ENCODE measurements at regions not wholly inside any gene's neighbourhood (a gene's known extent, or its start where the extent isn't known, plus 50 kb on each side); places are given as distances from the start of the nearest gene placed in this dataset.
"Not testable (repeated sequence)": the region's sequence is repeated elsewhere in the genome, so short reads cannot be mapped to it uniquely, and the experiment has no call there.

- Histone ChIP-seq H3K36me3 (ENCODE audit: control insufficient read depth, insufficient read depth, low read length) (no peaks in the 10 kb centered on the region), H3K27ac (ENCODE audit: low read depth, low read length, severe bottlenecking) (no peak overlapping the region), H3K4me1 (ENCODE audit: control insufficient read depth, insufficient read depth, low read length, poor library complexity, severe bottlenecking) (no peaks in the 10 kb centered on the region), H3K4me3 (ENCODE audit: extremely low read depth, insufficient read depth, low read length, poor library complexity, severe bottlenecking) (no peak overlapping the region), H3K9me3 (ENCODE audit: control insufficient read depth, low read length) (no peaks in the 10 kb centered on the region)
- WGBS, 2 experiments (ENCODE audit: insufficient coverage in 2 of 2) = 92 to 94% methylated on average over 3 to 4 of the region's 4 CpGs
Observed at GRCh38 chr4:66275411-66276038, 605.2 kb upstream of the EPHA5 start.

- H3K27ac ChIP-seq (ENCODE audit: low read depth, low read length, severe bottlenecking) = no peak overlapping the region
- no peaks in the 10 kb centered on the region for H3K9me3 ChIP-seq (ENCODE audit: control insufficient read depth, low read length)
- WGBS, 2 experiments (ENCODE audit: insufficient coverage in 2 of 2) = no CpG with 5 or more reads among the region's 1 CpG
- H3K36me3 ChIP-seq (ENCODE audit: control insufficient read depth, insufficient read depth, low read length) = no peaks in the 10 kb centered on the region
- H3K4me1 ChIP-seq (ENCODE audit: control insufficient read depth, insufficient read depth, low read length, poor library complexity, severe bottlenecking) = no peaks in the 10 kb centered on the region
- H3K4me3 ChIP-seq (ENCODE audit: extremely low read depth, insufficient read depth, low read length, poor library complexity, severe bottlenecking) = no peak overlapping the region
Observed at GRCh38 chr4:66273110-66273509, 602.8 kb upstream of the EPHA5 start.

DNA sequence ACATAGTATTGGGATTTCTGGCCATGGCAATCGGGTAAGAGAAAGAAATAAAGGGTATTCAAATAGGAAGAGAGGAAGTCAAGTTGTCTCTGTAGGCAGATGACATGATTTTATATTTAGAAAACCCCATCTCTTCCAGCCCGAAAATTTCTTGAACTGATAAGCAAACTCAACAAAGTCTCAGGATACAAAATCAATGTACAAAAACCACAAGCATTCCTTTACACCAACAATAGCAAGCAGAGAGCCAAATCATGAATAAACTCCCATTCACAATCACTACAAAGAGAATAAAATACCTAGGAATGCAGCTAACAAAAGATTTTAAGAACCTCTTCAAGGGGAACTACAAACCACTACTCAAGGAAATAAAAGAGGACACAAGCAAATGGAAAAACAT lies 600.1 kb upstream of the EPHA5 start:
- WGBS, 2 experiments (ENCODE audit: insufficient coverage in 2 of 2) = 82 to 100% methylated on average over 1 of the region's 2 CpGs

DNA sequence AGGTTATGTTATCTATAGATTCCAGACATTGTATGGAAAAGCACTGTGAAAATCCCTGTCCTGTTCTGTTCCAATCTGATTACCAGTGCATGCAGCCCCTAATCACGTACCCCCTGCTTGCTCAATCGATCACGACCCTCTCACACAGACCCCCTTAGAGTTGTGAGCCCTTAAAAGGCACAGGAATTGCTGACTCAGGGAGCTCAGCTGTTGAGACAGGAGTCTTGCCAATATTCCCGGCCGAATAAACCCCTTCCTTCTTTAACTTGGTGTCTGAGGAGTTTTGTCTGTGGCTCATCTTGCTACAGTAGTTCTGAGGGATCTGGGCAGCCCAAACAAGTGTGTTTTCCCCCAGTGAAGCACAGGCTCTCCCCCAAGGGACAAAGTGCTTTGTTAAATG lies 596.3 kb upstream of the EPHA5 start:
- 72 to 80% methylated on average over 1 to 2 of the region's 5 CpGs for WGBS, 2 experiments (ENCODE audit: insufficient coverage in 2 of 2)
- H3K9me3 ChIP-seq (ENCODE audit: control insufficient read depth, low read length) = not testable (repeated sequence)

More for the DNA sequence above, 600.1 kb upstream of the EPHA5 start:
- not testable (repeated sequence) for H3K4me3 ChIP-seq (ENCODE audit: extremely low read depth, insufficient read depth, low read length, poor library complexity, severe bottlenecking); H3K36me3 ChIP-seq (ENCODE audit: control insufficient read depth, insufficient read depth, low read length); H3K27ac ChIP-seq (ENCODE audit: low read depth, low read length, severe bottlenecking); H3K9me3 ChIP-seq (ENCODE audit: control insufficient read depth, low read length); H3K4me1 ChIP-seq (ENCODE audit: control insufficient read depth, insufficient read depth, low read length, poor library complexity, severe bottlenecking)

DNA sequence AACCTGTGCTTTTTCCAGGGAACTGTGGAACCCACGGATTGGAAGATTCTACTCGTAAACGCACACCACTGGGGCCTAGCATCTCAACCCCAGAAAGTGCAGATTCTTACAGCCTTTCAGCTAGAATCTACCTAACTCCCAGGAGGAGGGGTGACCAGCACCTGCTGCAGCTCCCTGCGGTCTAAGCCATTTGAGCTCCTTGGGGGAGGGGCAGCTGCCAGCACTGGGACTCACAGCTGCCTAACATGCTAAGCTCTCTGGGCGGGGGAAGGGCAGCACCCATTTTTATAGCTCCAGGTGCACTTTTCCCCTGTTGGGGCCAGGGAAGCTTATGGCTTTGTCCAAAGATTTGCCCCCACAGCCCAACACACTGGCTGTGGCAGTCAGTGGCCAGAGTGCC lies 595.7 kb upstream of the EPHA5 start:
- Histone ChIP-seq H3K4me3 (ENCODE audit: extremely low read depth, insufficient read depth, low read length, poor library complexity, severe bottlenecking) (no peak overlapping the region), H3K9me3 (ENCODE audit: control insufficient read depth, low read length) (no peaks in the 10 kb centered on the region), H3K4me1 (ENCODE audit: control insufficient read depth, insufficient read depth, low read length, poor library complexity, severe bottlenecking) (no peaks in the 10 kb centered on the region), H3K36me3 (ENCODE audit: control insufficient read depth, insufficient read depth, low read length) (no peaks in the 10 kb centered on the region), H3K27ac (ENCODE audit: low read depth, low read length, severe bottlenecking) (no peak overlapping the region)
- WGBS, 2 experiments (ENCODE audit: insufficient coverage in 2 of 2) = 77 to 92% methylated on average over 4 to 5 of the region's 5 CpGs

More for the DNA sequence above, 596.3 kb upstream of the EPHA5 start:
- H3K27ac ChIP-seq (ENCODE audit: low read depth, low read length, severe bottlenecking); H3K4me1 ChIP-seq (ENCODE audit: control insufficient read depth, insufficient read depth, low read length, poor library complexity, severe bottlenecking); H3K4me3 ChIP-seq (ENCODE audit: extremely low read depth, insufficient read depth, low read length, poor library complexity, severe bottlenecking); H3K36me3 ChIP-seq (ENCODE audit: control insufficient read depth, insufficient read depth, low read length): not testable (repeated sequence)

DNA sequence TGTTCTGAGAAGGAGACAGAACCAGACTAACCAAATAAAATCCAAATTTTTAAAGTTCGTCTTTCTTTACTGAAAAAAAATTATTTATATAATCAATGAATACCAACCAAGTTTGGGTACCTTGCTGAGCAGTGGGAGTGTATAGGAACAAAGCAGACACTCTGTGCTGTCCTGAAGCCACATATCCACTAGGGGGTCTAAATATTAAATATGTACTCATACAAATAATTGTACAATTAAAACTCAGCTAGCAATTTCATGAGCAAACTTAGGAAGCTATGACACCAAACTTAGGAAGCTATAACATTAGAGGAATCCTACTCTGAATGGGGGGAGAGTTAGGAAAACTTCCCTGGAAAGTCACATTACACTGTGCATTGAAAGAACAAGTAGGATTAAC lies 582.0 kb upstream of the EPHA5 start:
- no peak overlapping the region for H3K4me3 ChIP-seq (ENCODE audit: extremely low read depth, insufficient read depth, low read length, poor library complexity, severe bottlenecking)
- WGBS, 2 experiments (ENCODE audit: insufficient coverage in 2 of 2) = no CpG with 5 or more reads among the region's 1 CpG
- no peaks in the 10 kb centered on the region for H3K36me3 ChIP-seq (ENCODE audit: control insufficient read depth, insufficient read depth, low read length)
- H3K9me3 ChIP-seq (ENCODE audit: control insufficient read depth, low read length) = no peaks in the 10 kb centered on the region
- no peak overlapping the region for H3K27ac ChIP-seq (ENCODE audit: low read depth, low read length, severe bottlenecking)
- H3K4me1 ChIP-seq (ENCODE audit: control insufficient read depth, insufficient read depth, low read length, poor library complexity, severe bottlenecking) = no peaks in the 10 kb centered on the region

DNA sequence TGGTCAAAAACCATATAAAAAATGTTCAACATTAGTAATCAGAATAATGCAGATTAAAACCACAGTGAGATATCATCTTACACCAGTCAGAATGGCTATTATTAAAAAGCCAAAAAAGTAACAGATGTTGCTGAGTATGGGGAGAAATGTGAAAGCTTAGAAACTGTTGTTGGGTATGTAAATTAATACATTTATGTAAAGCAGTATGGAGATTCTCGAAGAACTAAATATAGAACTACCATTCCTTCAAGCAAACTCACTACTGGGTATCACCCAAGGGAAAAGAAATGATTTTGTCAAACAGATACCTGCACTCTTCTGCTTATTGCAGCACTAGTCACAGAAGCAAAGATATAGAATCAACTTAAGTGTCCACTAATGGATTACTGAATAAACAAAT lies 576.4 kb upstream of the EPHA5 start:
- no CpG with 5 or more reads among the region's 1 CpG for WGBS, 2 experiments (ENCODE audit: insufficient coverage in 2 of 2)
- Histone ChIP-seq H3K4me1 (ENCODE audit: control insufficient read depth, insufficient read depth, low read length, poor library complexity, severe bottlenecking) (no peaks in the 10 kb centered on the region), H3K36me3 (ENCODE audit: control insufficient read depth, insufficient read depth, low read length) (no peaks in the 10 kb centered on the region), H3K4me3 (ENCODE audit: extremely low read depth, insufficient read depth, low read length, poor library complexity, severe bottlenecking) (no peak overlapping the region), H3K9me3 (ENCODE audit: control insufficient read depth, low read length) (no peaks in the 10 kb centered on the region), H3K27ac (ENCODE audit: low read depth, low read length, severe bottlenecking) (no peak overlapping the region)

- Histone ChIP-seq H3K36me3 (ENCODE audit: control insufficient read depth, insufficient read depth, low read length) (no peaks in the 10 kb centered on the region), H3K4me1 (ENCODE audit: control insufficient read depth, insufficient read depth, low read length, poor library complexity, severe bottlenecking) (no peaks in the 10 kb centered on the region), H3K9me3 (ENCODE audit: control insufficient read depth, low read length) (no peaks in the 10 kb centered on the region), H3K27ac (ENCODE audit: low read depth, low read length, severe bottlenecking) (no peak overlapping the region), H3K4me3 (ENCODE audit: extremely low read depth, insufficient read depth, low read length, poor library complexity, severe bottlenecking) (no peak overlapping the region)
- 80% methylated on average over 4 of the region's 4 CpGs; no CpG with 5 or more reads in 1 of the 2 experiments for WGBS, 2 experiments (ENCODE audit: insufficient coverage in 2 of 2)
Observed at GRCh38 chr4:66235876-66236275, 565.6 kb upstream of the EPHA5 start.

DNA sequence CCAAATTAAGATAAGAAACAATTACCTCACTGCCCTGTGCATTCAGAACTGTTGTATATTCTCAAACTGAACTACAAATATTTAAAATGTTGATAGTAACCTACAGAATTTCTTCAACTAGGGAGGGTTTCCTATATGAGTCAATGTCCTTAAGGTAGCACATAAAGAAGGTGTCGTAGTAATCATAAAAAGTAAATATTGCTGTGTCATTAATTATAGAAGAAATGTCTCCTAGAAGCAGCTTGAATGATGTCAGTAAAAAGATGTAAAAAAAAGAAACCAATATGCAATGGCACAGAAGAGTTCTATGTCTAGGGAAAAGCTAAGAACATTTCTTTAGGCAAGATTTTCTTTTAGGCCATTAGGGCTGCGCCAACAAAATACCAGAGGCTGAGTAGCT lies 559.6 kb upstream of the EPHA5 start:
- H3K4me1 ChIP-seq (ENCODE audit: control insufficient read depth, insufficient read depth, low read length, poor library complexity, severe bottlenecking) = no peaks in the 10 kb centered on the region
- H3K9me3 ChIP-seq (ENCODE audit: control insufficient read depth, low read length) = no peaks in the 10 kb centered on the region
- H3K36me3 ChIP-seq (ENCODE audit: control insufficient read depth, insufficient read depth, low read length) = no peaks in the 10 kb centered on the region
- H3K4me3 ChIP-seq (ENCODE audit: extremely low read depth, insufficient read depth, low read length, poor library complexity, severe bottlenecking) = no peak overlapping the region
- no peak overlapping the region for H3K27ac ChIP-seq (ENCODE audit: low read depth, low read length, severe bottlenecking)
- WGBS, 2 experiments (ENCODE audit: insufficient coverage in 2 of 2) = 92 to 94% methylated on average over 1 to 2 of the region's 2 CpGs

DNA sequence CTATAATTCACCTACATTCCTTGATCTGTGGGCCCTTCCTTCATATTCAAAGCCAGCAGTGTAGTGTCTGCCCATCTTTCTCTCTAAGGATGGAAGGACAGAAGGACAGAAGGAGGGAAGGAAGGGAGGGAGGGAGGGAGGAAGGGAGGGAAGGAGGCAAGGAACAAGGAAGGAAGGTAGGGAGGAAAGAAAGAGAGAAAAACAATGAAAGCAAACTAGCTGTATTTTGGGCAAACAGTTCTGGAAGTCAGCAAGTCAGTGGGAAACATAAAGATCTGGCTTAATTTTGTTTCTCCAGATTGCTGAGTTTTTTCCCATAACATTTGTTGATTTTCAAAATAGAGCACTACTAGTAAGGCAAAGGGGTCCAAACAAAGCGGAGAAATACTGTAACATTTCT lies 555.2 kb upstream of the EPHA5 start:
- Histone ChIP-seq H3K36me3 (ENCODE audit: control insufficient read depth, insufficient read depth, low read length) (no peaks in the 10 kb centered on the region), H3K27ac (ENCODE audit: low read depth, low read length, severe bottlenecking) (no peak overlapping the region), H3K4me3 (ENCODE audit: extremely low read depth, insufficient read depth, low read length, poor library complexity, severe bottlenecking) (no peak overlapping the region), H3K9me3 (ENCODE audit: control insufficient read depth, low read length) (no peaks in the 10 kb centered on the region), H3K4me1 (ENCODE audit: control insufficient read depth, insufficient read depth, low read length, poor library complexity, severe bottlenecking) (no peaks in the 10 kb centered on the region)
- whole genome bisulfite sequencing, 2 experiments (ENCODE audit: insufficient coverage in 2 of 2) = no CpG with 5 or more reads among the region's 1 CpG

GRCh38 chr4:66223068-66223703 lies 552.9 kb upstream of the EPHA5 start:
- Histone ChIP-seq H3K9me3 (ENCODE audit: control insufficient read depth, low read length) (no peaks in the 10 kb centered on the region), H3K4me3 (ENCODE audit: extremely low read depth, insufficient read depth, low read length, poor library complexity, severe bottlenecking) (no peak overlapping the region), H3K27ac (ENCODE audit: low read depth, low read length, severe bottlenecking) (no peak overlapping the region), H3K4me1 (ENCODE audit: control insufficient read depth, insufficient read depth, low read length, poor library complexity, severe bottlenecking) (no peaks in the 10 kb centered on the region), H3K36me3 (ENCODE audit: control insufficient read depth, insufficient read depth, low read length) (no peaks in the 10 kb centered on the region)
- WGBS, 2 experiments (ENCODE audit: insufficient coverage in 2 of 2) = 80 to 89% methylated on average over 1 to 6 of the region's 9 CpGs

Data from mesodermal cell (in vitro differentiated cells).